PFSK-1 (cell line): ENCODE measurements at regions not wholly inside any gene's neighbourhood (a gene's known extent, or its start where the extent isn't known, plus 50 kb on each side); places are given as distances from the start of the nearest gene placed in this dataset.

Experiments
- POLR2AphosphoS5 ChIP-seq: IDR thresholded peaks from 2 replicates; pipeline ENCODE4 v1.6.1; 2012; ENCODE audit warnings: low read depth, mild to moderate bottlenecking, control low read depth, low read length, moderate library complexity
- REST ChIP-seq, 2 experiments: IDR thresholded peaks; 2 replicates each; pipeline versions ENCODE4 v1.6.1 to v1.8.0; 2011 to 2012; ENCODE audit warnings: low read depth in 2 of 2, low read length in 2 of 2, control low read depth in 1 of 2, inconsistent platforms in 1 of 2, mild to moderate bottlenecking in 1 of 2, moderate library complexity in 1 of 2; ENCODE audit not compliant: insufficient read depth in 1 of 2
- SIN3A ChIP-seq: IDR thresholded peaks from 2 replicates; pipeline ENCODE4 v1.6.1; 2012; ENCODE audit warnings: mild to moderate bottlenecking, low read length, moderate library complexity, borderline replicate concordance; ENCODE audit not compliant: insufficient read depth
- TAF1 ChIP-seq: IDR thresholded peaks from 2 replicates; pipeline ENCODE4 v1.6.1; 2012; ENCODE audit warnings: low read length, control low read depth, borderline replicate concordance; ENCODE audit not compliant: insufficient read depth

- no peak for TF ChIP-seq SIN3A
- no peak for TF ChIP-seq POLR2AphosphoS5
- TF ChIP-seq REST (IDR thresholded peaks at IDR 0.05; ENCODE audit: insufficient read depth in 1 of 2, low read depth in 2 of 2, low read length in 2 of 2), result no peak
- no peak for TF ChIP-seq TAF1
These were observed 230.1 kb upstream of the CELF2 start for GRCh38 chr10:10787586-10787985.
